ENCODE measurements at regions not wholly inside any gene's neighbourhood (a gene's known extent, or its start where the extent isn't known, plus 50 kb on each side); places are given as distances from the start of the nearest gene placed in this dataset.

GRCh38 chr2:187118331-187119099 is 269.5 kb upstream of the ZSWIM2 start:
- Mint-ChIP-seq H3K4me1 (no peaks in the 10 kb centered on the region), H3K9me3 (peaks cover 10 to 13% of the 10 kb centered on the region in 2 donors), H3K27me3 (ENCODE audit: low read depth in 2 of 2) (no peaks in the 10 kb centered on the region), H3K4me3 (no peak overlapping the region), H3K27ac (no peak overlapping the region), H3K36me3 (no peaks in the 10 kb centered on the region)
- WGBS (ENCODE audit: insufficient coverage): 85% methylated on average over 9 of the region's 10 CpGs
- Histone ChIP-seq H3K27ac (ENCODE audit: low read length) (no peak overlapping the region), H3K9me3 (ENCODE audit: control insufficient read depth, insufficient read depth, low read length) (peaks cover 2% of the 10 kb centered on the region), H3K4me1 (ENCODE audit: control insufficient read depth, insufficient read depth, low read length) (no peaks in the 10 kb centered on the region), H3K36me3 (ENCODE audit: control insufficient read depth, insufficient read depth, low read length) (no peaks in the 10 kb centered on the region), H3K27me3 (ENCODE audit: control insufficient read depth, insufficient read depth, low read length) (no peaks in the 10 kb centered on the region), H3K4me3 (ENCODE audit: low read length) (no peak overlapping the region)
- ATAC-seq (no peak), DNase-seq (no peak)
- no peak for TF ChIP-seq CTCF (IDR thresholded peaks at IDR 0.05)
- intact Hi-C loops (cut with micrococcal nuclease): no loop called here

- intact Hi-C loops (cut with micrococcal nuclease): no loop called here
- TF ChIP-seq CTCF (IDR thresholded peaks at IDR 0.05): no peak
- Mint-ChIP-seq H3K4me3 (no peak overlapping the region), H3K27me3 (ENCODE audit: low read depth in 2 of 2) (no peaks in the 10 kb centered on the region), H3K36me3 (no peaks in the 10 kb centered on the region), H3K9me3 (peaks cover 10 to 13% of the 10 kb centered on the region in 2 donors), H3K27ac (no peak overlapping the region), H3K4me1 (no peaks in the 10 kb centered on the region)
- Histone ChIP-seq H3K27ac (ENCODE audit: low read length) (no peak overlapping the region), H3K4me3 (ENCODE audit: low read length) (no peak overlapping the region), H3K27me3 (ENCODE audit: control insufficient read depth, insufficient read depth, low read length) (no peaks in the 10 kb centered on the region), H3K9me3 (ENCODE audit: control insufficient read depth, insufficient read depth, low read length) (no peaks in the 10 kb centered on the region), H3K4me1 (ENCODE audit: control insufficient read depth, insufficient read depth, low read length) (no peaks in the 10 kb centered on the region), H3K36me3 (ENCODE audit: control insufficient read depth, insufficient read depth, low read length) (no peaks in the 10 kb centered on the region)
- WGBS (ENCODE audit: insufficient coverage): 100% methylated on average over 1 of the region's 1 CpG
- ATAC-seq (no peak), DNase-seq (no peak)
Measured at GRCh38 chr2:187117483-187117882, 268.5 kb upstream of the ZSWIM2 start.

DNA sequence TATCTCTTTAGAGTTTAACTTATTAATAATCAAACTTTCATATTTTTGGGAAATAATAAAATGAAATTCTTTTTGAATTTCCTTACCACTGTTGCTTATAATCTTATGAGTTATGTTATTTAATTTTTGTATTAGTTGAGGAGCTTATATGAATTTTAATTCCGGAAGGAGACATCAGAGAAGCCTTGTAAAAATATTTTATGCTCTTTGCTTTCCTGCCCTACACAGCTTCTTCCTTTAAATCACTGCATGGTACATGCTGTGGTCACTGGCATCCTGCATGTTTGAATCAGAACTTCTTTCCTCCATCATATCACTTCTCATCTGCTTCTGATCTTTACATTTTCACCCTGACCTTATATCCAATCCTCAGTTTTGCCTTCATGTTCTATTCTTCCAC is 266.7 kb upstream of the ZSWIM2 start:
- TF ChIP-seq CTCF (IDR thresholded peaks at IDR 0.05): no peak
- no peaks in the 10 kb centered on the region for H3K36me3 Mint-ChIP-seq
- H3K27ac ChIP-seq (ENCODE audit: low read length): no peak overlapping the region
- no peaks in the 10 kb centered on the region for H3K9me3 ChIP-seq (ENCODE audit: control insufficient read depth, insufficient read depth, low read length)
- ATAC-seq (no peak), DNase-seq (no peak)
- intact Hi-C loops (cut with micrococcal nuclease): no loop called here
- peaks cover 16 to 21% of the 10 kb centered on the region in 2 donors for H3K9me3 Mint-ChIP-seq
- no peak overlapping the region for H3K4me3 Mint-ChIP-seq
- no peak overlapping the region for H3K4me3 ChIP-seq (ENCODE audit: low read length)
- H3K27me3 Mint-ChIP-seq (ENCODE audit: low read depth in 2 of 2): no peaks in the 10 kb centered on the region
- no peaks in the 10 kb centered on the region for H3K4me1 Mint-ChIP-seq
- H3K4me1 ChIP-seq (ENCODE audit: control insufficient read depth, insufficient read depth, low read length): no peaks in the 10 kb centered on the region
- H3K27me3 ChIP-seq (ENCODE audit: control insufficient read depth, insufficient read depth, low read length): no peaks in the 10 kb centered on the region
- 60% methylated on average over 1 of the region's 1 CpG for WGBS (ENCODE audit: insufficient coverage)
- no peaks in the 10 kb centered on the region for H3K36me3 ChIP-seq (ENCODE audit: control insufficient read depth, insufficient read depth, low read length)
- no peak overlapping the region for H3K27ac Mint-ChIP-seq

DNA sequence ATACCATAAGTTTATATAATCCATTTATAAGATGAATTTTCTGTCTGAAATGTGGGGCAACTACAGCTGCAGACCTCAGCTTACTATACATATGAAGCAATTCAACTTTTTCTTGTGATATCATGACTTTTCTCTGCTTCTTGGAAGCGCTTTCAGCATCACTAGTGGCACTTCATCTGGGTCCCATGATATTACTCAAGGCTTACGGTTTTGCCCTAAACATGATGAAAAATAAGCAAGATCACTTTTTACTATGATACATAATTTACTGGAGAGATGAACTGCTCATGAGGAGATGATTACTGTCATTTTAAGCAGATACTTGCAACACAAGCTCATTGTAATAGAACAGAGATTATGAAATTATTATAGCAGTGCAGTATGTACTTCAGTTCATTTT is 258.0 kb upstream of the ZSWIM2 start:
- Mint-ChIP-seq H3K4me1 (no peaks in the 10 kb centered on the region), H3K9me3 (peaks cover 14 to 15% of the 10 kb centered on the region in 2 donors), H3K36me3 (no peaks in the 10 kb centered on the region), H3K27ac (no peak overlapping the region), H3K27me3 (ENCODE audit: low read depth in 2 of 2) (no peaks in the 10 kb centered on the region), H3K4me3 (no peak overlapping the region)
- intact Hi-C loops (cut with micrococcal nuclease): no loop called here
- DNase-seq: no peak
- H3K27me3 ChIP-seq (ENCODE audit: control insufficient read depth, insufficient read depth, low read length): no peaks in the 10 kb centered on the region
- no peaks in the 10 kb centered on the region for H3K36me3 ChIP-seq (ENCODE audit: control insufficient read depth, insufficient read depth, low read length)
- H3K27ac ChIP-seq (ENCODE audit: low read length): no peak overlapping the region
- no peak for ATAC-seq
- H3K4me3 ChIP-seq (ENCODE audit: low read length): no peak overlapping the region
- TF ChIP-seq CTCF (IDR thresholded peaks at IDR 0.05): no peak
- WGBS (ENCODE audit: insufficient coverage): 88% methylated on average over 1 of the region's 2 CpGs
- H3K4me1 ChIP-seq (ENCODE audit: control insufficient read depth, insufficient read depth, low read length): no peaks in the 10 kb centered on the region
- H3K9me3 ChIP-seq (ENCODE audit: control insufficient read depth, insufficient read depth, low read length): no peaks in the 10 kb centered on the region

Measured in natural killer cell (primary cell).